CD4-positive, alpha-beta T cell (primary cell): ENCODE measurements at regions not wholly inside any gene's neighbourhood (a gene's known extent, or its start where the extent isn't known, plus 50 kb on each side); places are given as distances from the start of the nearest gene placed in this dataset.

Experiments
- ATAC-seq: fragments of 200-7000 bp; cut with Tn5 transposase; one replicate; pipeline ENCODE4 v1.10.0; 2022; ENCODE audit warnings: mild to moderate bottlenecking; ENCODE audit not compliant: poor library complexity
- CTCF ChIA-PET: fragments of 350-600 bp; sonication (Branson Sonifier 250); formaldehyde crosslinking; loops from one replicate; lab custom pipeline; 2021; ENCODE audit warnings: antibody characterized with exemption, inconsistent platforms; lab: Charles Lee
- POLR2A ChIA-PET: fragments of 350-600 bp; sonication (Branson Sonifier 250); formaldehyde crosslinking; loops from one replicate; lab custom pipeline; 2021; ENCODE audit warnings: antibody characterized with exemption, inconsistent platforms; lab: Charles Lee
- DNase-seq, 14 experiments: peaks; one replicate each; pipeline ENCODE4 v3.0.0-alpha.2; 2013 to 2020; ENCODE audit warnings: mixed read lengths in 2 of 14
- H3K27ac ChIP-seq, 2 donors: one replicate each; pipeline versions ENCODE4 v1.5.1 to v1.7.0; 2013; ENCODE audit warnings: low read length in 2 of 2, low read depth in 1 of 2, mild to moderate bottlenecking in 1 of 2
- H3K27me3 ChIP-seq, 2 experiments: 1 replicate in 1 of 2; 2 replicates in 1 of 2; pipeline versions ENCODE4 v1.6.1 to v1.7.0; 2013; ENCODE audit warnings: low read length in 2 of 2, control low read depth in 1 of 2, mild to moderate bottlenecking in 1 of 2, moderate library complexity in 1 of 2; ENCODE audit not compliant: insufficient read depth in 2 of 2, control insufficient read depth in 1 of 2
- H3K36me3 ChIP-seq: one replicate; pipeline ENCODE4 v1.6.1; 2013; ENCODE audit warnings: low read length, control low read depth; ENCODE audit not compliant: insufficient read depth
- H3K4me1 ChIP-seq: one replicate; pipeline ENCODE4 v1.6.1; 2013; ENCODE audit warnings: low read length, control low read depth; ENCODE audit not compliant: insufficient read depth
- H3K4me3 ChIP-seq: one replicate; pipeline ENCODE4 v1.5.1; 2013; ENCODE audit warnings: mild to moderate bottlenecking, low read length, moderate library complexity
- H3K9me3 ChIP-seq, 2 experiments: 1 replicate in 1 of 2; 2 replicates in 1 of 2; pipeline versions ENCODE4 v1.6.1 to v1.7.0; 2013; ENCODE audit warnings: low read length in 2 of 2, mild to moderate bottlenecking in 2 of 2, control low read depth in 1 of 2, moderate library complexity in 1 of 2; ENCODE audit not compliant: control insufficient read depth in 1 of 2, insufficient read depth in 1 of 2
- H3K27ac Mint-ChIP-seq: one replicate; pipeline ENCODE4 v1.8.0; 2020; ENCODE audit warnings: mixed read lengths
- H3K27me3 Mint-ChIP-seq: one replicate; pipeline ENCODE4 v1.8.0; 2021; ENCODE audit warnings: mixed read lengths
- H3K36me3 Mint-ChIP-seq: one replicate; pipeline ENCODE4 v1.8.0; 2021; ENCODE audit warnings: low read depth, mixed read lengths
- H3K4me1 Mint-ChIP-seq: one replicate; pipeline ENCODE4 v1.8.0; 2021; ENCODE audit warnings: low read depth, mixed read lengths
- H3K4me3 Mint-ChIP-seq: one replicate; pipeline ENCODE4 v1.8.0; 2020; ENCODE audit warnings: mild to moderate bottlenecking, mixed read lengths
- H3K9me3 Mint-ChIP-seq: one replicate; pipeline ENCODE4 v1.8.0; 2020; ENCODE audit warnings: mixed read lengths
- intact Hi-C, 2 experiments: fragments of 100-400 bp; cut with DNase I in 1 of 2; cut with micrococcal nuclease in 1 of 2; formaldehyde crosslinking; loops; one replicate each; pipeline versions ENCODE4 v1.15.1 to v1.9.0; 2023 to 2025; cut with DNase I, micrococcal nuclease
- TF ChIP-seq, protein P1 (sequence below): fragments of 200-600 bp; IDR thresholded peaks from one replicate; pipeline ENCODE4 v1.8.0; 2022; ENCODE audit warnings: antibody characterized with exemption, mild to moderate bottlenecking

GRCh38 chr6:22098601-22099031 lies 198.2 kb downstream of the PRL start:
- Mint-ChIP-seq H3K27me3 (no peaks in the 10 kb centered on the region), H3K4me3 (no peak overlapping the region), H3K36me3 (no peaks in the 10 kb centered on the region), H3K9me3 (peaks cover 2% of the 10 kb centered on the region), H3K27ac (no peak overlapping the region), H3K4me1 (no peaks in the 10 kb centered on the region)
- Histone ChIP-seq H3K27me3 (peaks cover 0 to 3% of the 10 kb centered on the region in 2 experiments), H3K36me3 (no peaks in the 10 kb centered on the region), H3K9me3 (no peaks in the 10 kb centered on the region), H3K27ac (no peak overlapping the region), H3K4me1 (no peaks in the 10 kb centered on the region), H3K4me3 (no peak overlapping the region)
- ChIA-PET POLR2A (no interaction called here), CTCF (no interaction called here)
- no peak for ATAC-seq
- DNase-seq, result no peak
- intact Hi-C loops, result no loop called here
- TF ChIP-seq, protein P1, sequence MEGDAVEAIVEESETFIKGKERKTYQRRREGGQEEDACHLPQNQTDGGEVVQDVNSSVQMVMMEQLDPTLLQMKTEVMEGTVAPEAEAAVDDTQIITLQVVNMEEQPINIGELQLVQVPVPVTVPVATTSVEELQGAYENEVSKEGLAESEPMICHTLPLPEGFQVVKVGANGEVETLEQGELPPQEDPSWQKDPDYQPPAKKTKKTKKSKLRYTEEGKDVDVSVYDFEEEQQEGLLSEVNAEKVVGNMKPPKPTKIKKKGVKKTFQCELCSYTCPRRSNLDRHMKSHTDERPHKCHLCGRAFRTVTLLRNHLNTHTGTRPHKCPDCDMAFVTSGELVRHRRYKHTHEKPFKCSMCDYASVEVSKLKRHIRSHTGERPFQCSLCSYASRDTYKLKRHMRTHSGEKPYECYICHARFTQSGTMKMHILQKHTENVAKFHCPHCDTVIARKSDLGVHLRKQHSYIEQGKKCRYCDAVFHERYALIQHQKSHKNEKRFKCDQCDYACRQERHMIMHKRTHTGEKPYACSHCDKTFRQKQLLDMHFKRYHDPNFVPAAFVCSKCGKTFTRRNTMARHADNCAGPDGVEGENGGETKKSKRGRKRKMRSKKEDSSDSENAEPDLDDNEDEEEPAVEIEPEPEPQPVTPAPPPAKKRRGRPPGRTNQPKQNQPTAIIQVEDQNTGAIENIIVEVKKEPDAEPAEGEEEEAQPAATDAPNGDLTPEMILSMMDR, result no peak

GRCh38 chr6:22099231-22099630 lies 197.6 kb downstream of the PRL start:
- Mint-ChIP-seq H3K36me3 (no peaks in the 10 kb centered on the region), H3K27ac (no peak overlapping the region), H3K27me3 (no peaks in the 10 kb centered on the region), H3K9me3 (peaks cover 2% of the 10 kb centered on the region), H3K4me3 (no peak overlapping the region), H3K4me1 (no peaks in the 10 kb centered on the region)
- ChIA-PET CTCF (no interaction called here), POLR2A (interaction anchor here (1.2 kb wide), 1 partner anchor 11 kb away, joined by 3 read pairs; no protein-coding TSS in a partner anchor)
- no peak overlapping the region for H3K27ac ChIP-seq
- DNase-seq (no peak), ATAC-seq (no peak)
- no peak overlapping the region for H3K4me3 ChIP-seq
- H3K27me3 ChIP-seq, result peaks cover 0 to 3% of the 10 kb centered on the region in 2 experiments
- TF ChIP-seq, protein P1, result no peak
- H3K4me1 ChIP-seq, result no peaks in the 10 kb centered on the region
- no peaks in the 10 kb centered on the region for H3K9me3 ChIP-seq
- intact Hi-C loops, result no loop called here
- no peaks in the 10 kb centered on the region for H3K36me3 ChIP-seq

DNA sequence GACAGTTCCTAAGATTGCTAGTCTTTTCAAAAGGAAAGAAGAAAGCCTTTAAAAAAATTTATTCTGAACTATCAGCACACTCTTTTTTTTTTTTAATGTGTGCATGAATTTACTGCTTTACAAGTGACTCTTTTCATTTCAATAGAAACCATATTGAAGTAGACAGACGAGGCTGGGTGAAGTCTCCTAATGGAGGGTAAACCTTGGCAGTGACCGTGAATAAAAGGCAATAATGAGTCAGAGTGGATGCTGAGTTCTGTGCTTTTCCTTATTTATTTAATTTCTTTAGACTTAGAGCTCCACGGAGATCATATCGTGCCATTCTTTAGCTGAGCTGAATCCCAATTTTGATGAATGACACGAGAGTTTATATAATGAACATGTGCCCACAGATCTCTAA lies 196.9 kb downstream of the PRL start:
- Histone ChIP-seq H3K9me3 (no peaks in the 10 kb centered on the region), H3K4me3 (no peak overlapping the region), H3K27ac (no peak overlapping the region), H3K27me3 (peaks cover 0 to 3% of the 10 kb centered on the region in 2 experiments), H3K36me3 (no peaks in the 10 kb centered on the region), H3K4me1 (no peaks in the 10 kb centered on the region)
- ATAC-seq, result no peak
- ChIA-PET CTCF (no interaction called here), POLR2A (interaction anchor here (1.2 kb wide), 1 partner anchor 11 kb away, joined by 3 read pairs; no protein-coding TSS in a partner anchor)
- TF ChIP-seq, protein P1, result no peak
- intact Hi-C loops, result no loop called here
- Mint-ChIP-seq H3K4me3 (no peak overlapping the region), H3K4me1 (no peaks in the 10 kb centered on the region), H3K36me3 (no peaks in the 10 kb centered on the region), H3K9me3 (peaks cover 2% of the 10 kb centered on the region), H3K27me3 (no peaks in the 10 kb centered on the region), H3K27ac (no peak overlapping the region)
- no peak for DNase-seq
